ENCODE measurements at regions not wholly inside any gene's neighbourhood (a gene's known extent, or its start where the extent isn't known, plus 50 kb on each side); places are given as distances from the start of the nearest gene placed in this dataset.
A peak's percentile ranks its signal among the peaks of the same experiment; 100 is the strongest.
"Not testable (repeated sequence)": the region's sequence is repeated elsewhere in the genome, so short reads cannot be mapped to it uniquely, and the experiment has no call there.

DNA sequence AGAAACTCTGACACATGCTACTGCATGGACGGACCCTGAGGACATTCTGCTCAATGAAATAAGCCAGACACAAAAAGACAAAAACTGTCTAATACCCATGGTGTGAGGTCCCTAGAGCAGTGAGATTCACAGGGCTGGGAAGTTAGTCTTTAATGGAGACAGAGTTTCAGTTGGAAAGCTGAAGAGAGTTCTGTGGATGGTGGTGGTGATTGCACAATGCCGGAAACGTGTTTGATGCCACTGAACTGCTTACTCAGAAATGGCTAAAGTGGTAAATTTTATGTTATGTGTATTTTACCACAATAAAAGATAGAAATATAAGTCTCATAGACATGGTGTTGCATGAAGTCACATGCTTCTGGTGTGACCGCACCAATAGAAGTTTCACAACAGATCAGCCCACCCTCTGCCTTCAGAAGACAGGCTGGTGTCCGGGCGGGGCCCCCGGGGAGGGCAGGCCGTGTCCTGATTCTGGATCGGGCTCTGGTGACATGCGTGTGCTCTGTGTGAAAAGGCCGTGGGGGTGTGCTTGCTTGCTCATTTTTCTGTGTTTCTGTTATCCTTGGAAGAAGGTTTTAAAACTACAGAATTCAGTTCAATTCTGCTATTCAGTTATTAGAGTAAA lies 108.5 kb upstream of the ZNF469 start:
- DNase-seq = not testable (repeated sequence)

DNA sequence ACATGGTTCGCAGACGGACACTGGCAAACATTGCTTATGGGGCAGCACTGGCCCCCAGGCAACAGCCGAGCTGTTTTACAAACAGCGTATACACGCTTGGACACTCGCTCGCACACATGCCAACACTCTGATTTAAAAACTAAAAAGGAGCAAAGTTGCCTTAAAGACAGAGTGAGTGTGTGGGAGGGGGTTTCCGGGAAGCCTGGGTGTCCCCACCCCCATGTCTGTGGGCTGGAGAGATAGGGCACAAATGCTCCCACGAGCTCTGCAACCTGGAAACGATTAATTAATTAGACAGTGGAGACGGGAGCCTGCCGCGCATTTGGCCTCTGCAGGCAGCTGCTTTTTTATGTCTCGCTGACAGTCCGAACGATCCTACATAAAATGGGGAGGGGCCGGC lies 107.9 kb upstream of the ZNF469 start:
- no peak for DNase-seq

DNA sequence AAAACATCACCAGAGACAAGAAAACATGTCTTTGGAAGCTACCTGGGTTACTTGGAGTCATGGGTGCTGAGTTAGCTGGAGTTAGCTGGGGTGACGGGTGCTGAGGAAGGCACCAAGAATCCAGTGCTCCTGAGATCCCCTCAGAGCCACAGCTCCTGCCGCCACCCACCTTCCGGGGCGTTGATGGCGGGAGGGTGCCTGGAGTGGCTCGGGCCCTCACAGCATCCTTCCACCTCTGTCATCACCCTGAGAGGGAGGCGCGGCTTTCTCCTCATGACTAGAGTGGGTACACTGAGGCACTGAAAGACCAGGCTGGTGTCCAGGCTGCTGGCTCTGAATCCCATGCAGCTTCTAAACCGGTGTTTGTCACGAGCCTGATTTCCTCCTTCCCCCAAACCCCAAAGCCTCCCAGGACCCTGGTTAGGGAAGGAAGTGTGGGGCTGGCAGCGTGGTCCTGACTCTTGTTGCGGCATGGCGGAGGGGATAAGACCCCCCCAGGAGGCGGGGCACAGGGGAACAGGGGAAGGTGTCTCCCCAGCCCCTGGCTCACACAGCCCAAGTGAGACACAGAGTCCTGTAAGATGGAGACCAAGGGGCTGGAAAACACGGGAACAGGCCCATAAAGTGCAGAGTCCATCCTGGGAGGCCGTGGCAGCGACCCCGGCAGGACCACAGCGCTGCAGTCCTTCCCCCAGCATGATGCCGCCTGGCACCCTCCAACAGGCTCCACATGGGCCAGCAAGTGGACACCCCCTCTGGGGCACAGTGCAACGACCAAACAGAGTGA lies 107.2 kb upstream of the ZNF469 start:
- DNase-seq = not testable (repeated sequence)

DNA sequence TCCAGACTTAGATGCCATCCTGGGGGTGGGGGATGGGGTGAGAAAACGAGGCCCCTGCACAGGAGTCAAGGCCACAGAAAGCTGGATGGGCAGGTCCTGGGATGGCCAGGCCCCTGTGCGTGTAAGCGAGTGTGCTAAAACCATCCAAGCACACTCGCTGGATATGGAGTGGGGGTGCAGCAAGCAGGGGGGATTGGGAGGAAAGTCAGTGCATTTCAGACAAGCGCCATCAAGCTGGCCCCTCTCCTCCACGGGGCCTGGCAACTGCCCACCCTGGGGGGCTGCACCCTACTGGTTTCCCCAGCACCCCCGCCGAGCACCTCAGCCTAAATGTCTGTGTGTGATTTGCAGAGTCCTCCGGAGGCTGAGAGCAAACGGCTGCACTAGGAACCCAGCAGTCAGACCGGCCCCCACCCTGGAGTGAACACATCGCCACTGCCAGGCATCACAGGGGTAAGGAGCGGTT lies 106.6 kb upstream of the ZNF469 start:
- not testable (repeated sequence) for DNase-seq

DNA sequence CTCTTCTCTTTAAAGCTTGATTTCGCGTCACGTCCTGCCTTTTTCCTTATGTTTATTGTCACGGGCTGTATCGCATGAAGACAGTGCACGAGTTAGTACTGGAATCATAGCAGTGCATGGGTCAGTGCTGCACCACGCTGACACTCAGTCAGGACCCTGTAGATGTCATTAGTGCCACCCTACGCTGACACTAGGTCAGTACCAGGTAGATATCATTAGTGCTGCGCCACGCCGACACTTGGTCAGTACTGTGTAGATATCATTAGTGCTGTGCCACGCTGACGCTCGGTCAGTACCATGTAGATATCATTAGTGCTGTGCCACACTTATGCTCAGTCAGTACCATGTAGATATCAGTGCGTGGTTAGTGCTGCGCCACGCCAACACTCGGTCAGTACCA lies 106.2 kb upstream of the ZNF469 start:
- DNase-seq = no peak

DNA sequence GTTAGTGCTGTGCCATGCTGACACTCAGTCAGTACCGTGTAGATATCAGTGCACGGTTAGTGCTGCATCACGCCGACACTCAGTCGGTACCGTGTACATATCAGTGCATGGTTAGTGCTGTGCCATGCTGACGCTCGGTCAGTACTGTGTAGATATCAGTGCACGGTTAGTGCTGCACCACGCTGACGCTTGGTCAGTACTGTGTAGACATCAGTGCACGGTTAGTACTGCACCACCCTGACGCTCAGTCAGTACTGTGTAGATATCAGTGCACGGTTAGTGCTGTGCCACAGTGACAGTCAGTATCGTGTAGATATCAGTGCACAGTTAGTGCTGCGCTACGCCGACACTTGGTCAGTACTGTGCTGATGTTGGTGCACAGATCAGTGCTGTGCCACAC lies 102.8 kb upstream of the ZNF469 start:
- DNase-seq = no peak

DNA sequence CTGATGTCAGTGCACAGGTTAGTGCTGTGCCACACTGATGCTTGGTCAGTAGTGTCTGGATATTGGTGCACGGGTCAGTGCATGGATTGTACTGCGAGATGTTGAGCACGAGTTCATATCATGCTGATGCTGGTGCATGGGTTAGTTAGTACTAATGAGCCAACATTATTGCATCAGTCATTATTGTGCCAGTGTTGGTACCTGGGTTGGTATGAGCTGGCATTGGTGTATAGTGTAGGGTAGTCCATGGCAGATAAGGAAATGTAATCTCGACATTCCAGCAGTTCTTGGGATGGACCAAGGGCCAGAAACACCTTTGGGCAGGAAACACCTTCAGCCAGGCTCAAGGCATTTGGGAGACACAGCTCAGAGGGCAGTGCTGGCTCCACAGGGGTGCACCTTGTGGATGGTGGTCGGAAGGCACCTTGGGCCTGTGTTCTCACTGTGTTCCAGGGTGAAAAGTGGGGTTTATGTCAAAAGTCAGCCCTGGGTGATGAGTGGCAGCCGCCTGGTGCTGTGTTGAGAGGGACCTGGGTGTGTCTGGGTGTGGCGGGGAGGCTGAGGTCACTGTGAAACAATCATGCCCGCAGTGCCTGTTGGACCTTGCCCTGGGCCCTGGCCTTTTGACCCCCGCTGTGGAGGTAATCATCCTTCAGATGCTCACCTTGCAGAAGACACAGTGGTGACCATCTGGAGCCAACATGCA lies 100.7 kb upstream of the ZNF469 start:
- DNase-seq = no peak

DNA sequence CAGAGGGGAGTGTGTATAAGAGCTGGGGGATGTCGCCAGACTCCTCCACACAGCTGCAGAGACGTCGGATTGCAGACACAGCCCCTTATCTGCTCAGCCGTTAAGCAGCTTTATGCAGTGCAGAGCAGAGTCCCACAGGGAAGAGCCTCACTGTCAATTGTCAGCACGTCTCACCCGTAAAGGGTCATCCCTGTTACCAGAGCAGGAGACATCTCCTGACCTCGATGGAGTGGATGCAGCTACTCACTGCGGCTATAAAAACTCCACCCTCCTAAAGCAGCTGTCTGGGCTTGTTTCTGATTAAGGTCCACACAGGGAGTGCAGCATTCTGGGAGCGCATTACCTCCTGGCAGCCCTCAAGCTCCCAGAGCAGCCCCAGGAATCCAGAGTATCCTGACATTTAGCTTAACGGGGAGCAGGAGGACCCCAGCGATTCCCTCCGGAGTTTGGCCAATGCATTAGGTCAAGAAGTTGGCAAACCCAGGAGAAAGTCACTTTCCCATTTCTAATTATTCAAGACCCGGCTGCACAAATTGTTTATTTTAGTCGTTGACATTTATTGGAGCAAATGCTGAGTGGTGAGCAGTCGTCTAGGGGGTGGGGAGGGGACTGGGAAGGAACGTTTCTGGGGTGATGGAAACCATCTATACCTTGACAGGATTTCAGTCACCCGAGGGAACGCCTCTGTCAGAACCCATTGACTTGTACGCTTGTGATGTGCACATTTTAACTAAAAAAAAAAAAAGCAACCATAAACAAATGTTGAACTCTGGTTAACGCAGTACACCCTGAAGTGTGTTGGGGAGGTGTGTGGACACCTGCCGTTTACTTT lies 100.0 kb upstream of the ZNF469 start:
- peak; percentile 8 for DNase-seq

DNA sequence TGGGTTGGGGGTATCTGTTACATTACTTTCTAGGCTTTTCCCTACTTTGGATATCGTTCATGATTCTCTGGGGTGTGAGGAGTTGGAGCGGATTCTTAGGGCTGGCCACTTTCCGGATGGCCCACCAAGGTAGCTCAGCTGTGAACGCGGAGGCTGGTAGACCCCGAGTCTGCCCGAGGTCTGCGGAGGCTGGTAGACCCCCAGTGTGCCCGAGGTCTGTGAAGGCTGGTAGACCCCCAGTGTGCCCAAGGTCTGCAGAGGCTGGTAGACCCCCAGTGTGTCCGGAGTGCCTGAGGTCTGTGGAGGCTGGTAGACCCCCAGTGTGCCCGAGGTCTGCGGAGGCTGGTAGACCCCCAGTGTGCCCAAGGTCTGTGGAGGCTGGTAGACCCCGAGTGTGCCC lies 99.2 kb upstream of the ZNF469 start:
- no peak for DNase-seq

DNA sequence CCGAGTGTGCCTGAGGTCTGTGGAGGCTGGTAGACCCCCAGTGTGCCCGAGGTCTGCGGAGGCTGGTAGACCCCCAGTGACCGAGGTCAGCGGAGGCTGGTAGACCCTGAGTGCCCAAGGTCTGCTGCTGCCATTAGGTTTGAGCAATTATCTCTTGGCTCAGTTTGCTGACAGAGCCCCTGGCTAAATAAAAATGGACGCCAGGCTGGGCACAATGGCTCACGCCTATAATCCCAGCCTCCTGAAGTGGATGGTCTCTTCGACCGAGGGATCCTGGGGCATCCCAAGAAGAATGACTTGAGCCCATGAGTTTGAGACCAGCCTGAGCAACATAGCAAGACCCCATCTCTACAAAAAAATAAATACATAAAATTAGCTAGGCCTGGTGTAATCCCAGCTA lies 98.7 kb upstream of the ZNF469 start:
- DNase-seq = no peak

DNA sequence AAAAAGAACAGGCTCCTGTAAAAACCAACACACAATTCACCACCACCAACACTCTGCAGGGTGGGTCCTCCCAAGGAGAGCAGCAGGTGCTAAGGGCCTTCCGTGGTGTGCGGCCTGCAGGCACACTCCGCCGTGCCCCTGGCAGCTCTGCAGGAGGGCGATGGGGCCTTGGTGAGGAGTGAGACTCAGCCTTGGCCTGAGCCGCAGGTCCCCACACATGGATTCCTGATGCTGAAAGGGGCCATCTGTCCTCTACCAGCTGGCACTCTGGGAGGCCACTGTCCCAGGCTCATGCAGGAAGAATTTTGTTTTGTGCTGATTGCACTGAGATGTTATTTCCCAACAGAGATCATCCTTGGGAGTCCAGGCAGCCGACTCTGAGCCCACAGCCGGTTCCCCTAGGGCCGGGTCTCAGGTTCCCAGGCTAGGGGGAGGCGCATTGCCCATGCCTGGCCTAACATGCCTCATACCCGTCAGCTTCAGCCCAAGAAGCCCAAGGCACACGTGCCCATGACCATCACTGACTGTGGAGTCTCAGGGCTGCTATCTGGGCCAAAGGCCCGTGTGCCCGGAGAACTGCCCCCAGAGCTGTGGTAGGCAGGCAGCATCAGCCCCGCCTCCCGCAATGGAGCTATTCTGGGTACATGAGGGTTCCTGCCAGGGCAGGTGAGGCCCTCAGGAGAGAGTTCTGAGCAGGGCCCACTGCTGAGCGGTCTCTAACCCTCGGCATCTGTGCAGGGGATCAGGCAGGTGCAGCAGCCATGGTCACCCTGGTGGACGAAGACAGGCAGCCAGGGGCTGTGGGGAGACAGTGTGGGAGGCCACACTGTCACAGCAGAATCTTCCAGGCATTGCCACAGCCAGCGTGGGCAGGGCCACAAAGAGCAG lies 97.9 kb upstream of the ZNF469 start:
- no peak for DNase-seq

DNA sequence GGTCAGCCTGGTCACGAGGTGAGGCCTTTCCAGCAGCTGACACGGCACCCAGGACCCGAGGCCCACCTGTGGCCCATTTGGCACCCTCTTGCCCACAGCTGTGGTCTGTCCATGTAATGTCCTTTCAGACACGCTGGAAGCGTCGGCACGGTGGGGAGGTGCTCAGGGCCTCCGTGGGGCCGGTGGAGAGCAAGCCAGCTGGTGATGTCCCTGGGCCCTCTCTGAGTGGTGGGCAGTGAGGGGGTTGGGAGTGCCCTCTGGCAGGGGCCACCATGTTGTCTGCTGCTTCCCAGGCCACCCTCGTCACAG lies 97.3 kb upstream of the ZNF469 start:
- DNase-seq = no peak

DNA sequence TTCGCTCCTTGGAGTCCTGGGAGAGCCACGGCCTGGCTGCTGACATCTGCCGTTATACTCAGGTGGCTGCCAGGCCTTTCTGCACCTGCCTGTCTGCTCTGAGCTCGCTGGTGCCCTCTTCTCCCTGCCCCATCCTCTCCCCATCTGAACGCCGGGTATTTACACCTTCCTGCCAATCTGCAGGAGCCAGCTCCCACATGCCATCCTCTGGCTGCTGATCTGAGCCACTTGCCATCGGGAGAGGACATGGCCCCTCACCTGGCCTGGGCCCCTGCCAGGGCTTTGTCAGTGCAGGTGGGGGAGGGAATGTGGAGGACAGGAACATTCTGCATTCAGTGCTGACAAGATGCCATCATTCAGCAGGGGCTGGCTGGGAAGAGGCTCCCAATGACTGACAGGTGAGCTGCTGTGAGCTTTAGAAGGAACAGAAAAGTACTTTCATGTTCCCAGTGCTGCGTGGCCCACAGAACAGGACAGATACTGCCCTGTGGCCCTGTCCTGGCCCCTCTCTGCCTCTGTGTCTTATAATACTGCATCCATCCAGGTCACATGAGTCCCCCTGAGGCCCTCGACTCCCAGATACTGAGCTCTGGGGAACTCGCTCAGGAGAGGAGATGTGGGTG lies 96.3 kb upstream of the ZNF469 start:
- no peak for DNase-seq

DNA sequence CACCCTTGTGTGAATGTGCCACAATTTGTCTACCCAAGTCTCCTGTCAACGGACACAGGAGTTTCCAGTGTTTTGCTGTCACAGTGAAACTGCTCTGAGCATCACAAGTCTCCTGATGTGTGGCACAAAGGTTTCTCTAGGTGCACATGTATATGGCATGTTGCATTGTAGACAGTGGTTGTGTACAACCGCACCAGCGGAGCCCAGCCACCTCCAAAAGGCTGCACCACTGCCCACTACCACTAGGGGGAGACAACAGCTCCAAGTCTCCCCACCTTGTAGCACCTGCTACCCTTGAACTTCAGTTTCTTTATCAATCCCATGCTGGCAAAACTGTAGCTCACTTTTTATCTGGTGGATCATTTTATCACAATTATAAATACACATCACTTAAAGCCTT lies 95.5 kb upstream of the ZNF469 start:
- no peak for DNase-seq

DNA sequence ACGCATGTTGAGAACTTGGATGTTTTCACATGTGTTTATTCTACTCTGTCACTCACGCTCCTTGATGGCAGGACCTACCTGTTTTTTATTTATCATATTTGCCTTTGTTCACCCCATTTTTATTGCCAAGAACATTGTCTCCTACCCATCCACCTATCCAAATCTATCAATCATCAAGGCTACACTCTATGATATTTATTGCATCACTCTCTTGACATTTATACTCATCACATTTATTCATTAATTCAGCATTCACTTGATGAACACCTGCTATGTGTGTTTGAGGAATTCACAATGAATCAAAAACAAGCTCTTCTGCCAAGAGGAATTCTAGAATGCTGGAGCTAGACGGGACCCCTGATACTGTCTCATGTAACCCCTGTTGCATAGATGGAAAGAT lies 94.5 kb upstream of the ZNF469 start:
- no peak for DNase-seq

DNA sequence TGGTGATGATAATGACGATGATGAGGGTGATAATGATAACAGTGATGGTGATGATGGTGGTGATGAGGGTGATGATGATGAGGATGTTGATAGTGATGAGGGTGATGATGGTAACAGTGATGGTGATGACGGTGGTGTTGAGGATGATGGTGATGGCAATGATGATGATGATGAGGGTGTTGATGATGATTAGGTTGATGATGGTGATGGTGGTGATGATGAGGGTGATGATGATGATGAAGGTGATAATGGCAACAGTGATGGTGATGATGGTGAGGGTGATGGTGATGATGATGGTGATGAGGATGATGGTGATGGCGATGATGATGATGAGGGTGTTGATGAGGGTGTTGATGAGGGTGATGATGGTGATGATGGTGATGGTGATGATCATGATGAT lies 93.8 kb upstream of the ZNF469 start:
- no peak for DNase-seq

DNA sequence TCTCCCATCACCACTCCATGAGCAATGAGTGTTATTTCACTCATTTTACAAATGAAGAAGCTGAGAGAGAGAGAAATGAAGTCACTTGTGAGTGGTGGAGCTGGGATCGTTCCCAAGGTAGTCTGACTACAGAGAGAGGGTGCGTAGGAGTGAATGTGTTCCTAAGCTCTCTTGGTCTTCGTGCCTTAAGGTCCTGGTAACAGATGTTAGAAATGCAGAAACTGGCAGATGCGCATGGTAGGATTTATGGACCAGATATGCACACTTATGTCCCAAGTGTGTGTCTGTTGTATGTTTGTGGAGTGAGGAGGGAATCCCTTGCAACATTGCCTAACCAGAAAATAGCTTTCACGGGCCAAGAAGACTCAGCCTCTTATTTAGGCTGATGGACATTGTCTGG lies 93.2 kb upstream of the ZNF469 start:
- DNase-seq = no peak

DNA sequence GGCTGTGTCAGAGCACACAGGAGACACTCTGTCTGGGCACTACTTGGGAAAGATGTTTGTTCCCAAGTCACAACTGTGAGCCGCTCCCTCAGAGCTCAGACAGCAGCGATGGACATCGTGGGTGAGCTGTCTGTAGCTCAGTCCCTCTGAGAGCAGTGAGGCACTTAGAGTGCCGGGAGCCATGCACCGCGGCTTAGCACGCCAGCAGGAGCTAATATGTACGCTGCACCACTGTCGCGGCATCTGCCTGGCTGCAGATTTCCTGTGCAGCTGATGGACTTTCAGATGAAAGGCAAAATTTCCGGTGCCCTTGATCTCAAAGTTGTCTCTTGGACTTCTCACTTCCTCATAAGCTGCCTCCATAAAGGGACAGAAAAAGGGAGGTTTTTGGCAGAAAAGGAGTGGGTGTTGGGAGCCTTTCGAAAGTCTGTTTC lies 92.8 kb upstream of the ZNF469 start:
- DNase-seq = no peak

DNA sequence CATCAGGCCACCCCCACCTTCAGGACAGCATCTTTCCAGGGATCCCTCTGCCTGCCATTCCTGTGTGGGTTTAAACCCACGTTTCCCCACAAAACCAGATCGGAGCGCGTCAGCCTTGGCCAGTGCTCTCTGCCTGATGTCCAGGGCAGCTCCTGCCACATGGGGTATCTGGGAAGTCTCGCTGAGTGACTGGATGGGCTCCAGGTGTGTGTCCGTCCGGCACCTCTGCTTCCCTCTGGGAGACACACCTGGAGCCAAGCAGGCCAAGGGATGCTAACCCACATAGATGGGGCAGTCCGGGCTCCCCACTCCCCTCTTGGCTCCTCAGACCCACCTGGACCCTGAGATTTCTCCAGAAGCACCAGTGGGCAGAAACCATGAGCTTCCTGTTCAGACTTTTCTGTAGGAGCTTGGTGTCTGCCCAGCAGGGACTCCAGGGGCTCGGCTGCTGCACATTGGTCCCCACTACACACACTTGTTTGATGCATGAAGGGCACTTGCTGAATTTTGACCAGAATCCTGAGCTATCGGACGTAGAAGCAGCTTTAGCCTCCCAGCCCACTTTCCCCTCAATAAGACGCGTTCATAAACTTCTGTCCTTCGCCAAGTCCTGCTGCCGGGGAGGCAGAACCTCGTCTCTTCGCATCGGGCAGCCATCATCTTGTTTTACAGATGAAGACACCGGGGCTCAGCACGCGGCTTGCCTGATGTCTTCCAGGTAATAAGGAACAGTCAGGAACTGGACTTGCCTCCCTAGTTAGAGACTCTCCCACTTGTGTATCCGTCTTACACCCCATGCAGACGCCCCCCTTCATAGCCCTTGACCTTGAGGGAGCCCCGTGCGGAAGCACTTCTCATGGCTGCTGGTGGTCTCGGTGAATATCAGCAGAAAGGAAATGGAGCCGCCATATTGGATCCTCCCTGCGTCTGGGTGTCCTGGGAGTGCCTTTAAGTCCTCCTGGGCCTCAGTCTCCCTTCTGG lies 91.6 kb upstream of the ZNF469 start:
- DNase-seq = no peak
